ENCODE measurements at regions not wholly inside any gene's neighbourhood (a gene's known extent, or its start where the extent isn't known, plus 50 kb on each side); places are given as distances from the start of the nearest gene placed in this dataset.

DNA sequence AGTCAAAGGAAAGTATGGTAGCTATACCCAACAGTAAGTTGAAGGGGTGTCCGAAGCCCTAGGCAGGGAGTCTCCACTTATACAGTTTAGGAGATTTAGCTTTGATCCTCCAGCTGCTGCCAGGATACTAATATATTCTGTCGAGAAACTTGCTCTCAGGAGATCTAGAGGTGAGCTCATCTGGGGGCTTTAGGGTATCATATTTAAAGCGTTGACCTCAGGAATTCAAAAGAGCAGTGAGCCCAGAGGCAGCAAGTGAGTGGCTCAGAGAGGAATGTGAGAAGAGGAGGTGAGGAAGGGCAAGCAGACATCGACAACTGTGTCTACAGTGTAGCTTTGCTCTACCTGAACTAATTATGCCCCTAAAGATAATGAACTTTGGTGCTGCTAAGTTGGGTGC lies 245.1 kb upstream of the LRTM1 start:
- DNase-seq, result no peak

DNA sequence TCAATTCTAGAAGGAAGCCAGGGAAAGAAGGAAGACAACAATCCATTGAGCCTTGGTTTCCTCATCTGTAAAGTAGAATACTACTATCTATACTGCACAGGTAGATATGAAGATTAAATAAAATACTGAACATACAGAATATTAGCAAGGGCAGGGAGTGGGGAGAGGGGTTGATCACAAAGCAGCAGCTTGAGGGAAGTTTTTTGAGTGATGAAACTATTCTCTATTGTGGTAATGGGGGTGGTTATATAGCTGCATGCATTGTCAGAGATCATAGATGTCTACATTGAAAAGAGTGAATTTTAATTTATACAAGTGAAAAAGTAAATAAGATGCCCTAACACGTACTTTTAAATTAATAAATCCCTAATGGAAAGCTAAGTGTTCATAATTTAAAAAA lies 242.6 kb upstream of the LRTM1 start:
- no peak for DNase-seq

- DNase-seq, result no peak
Observed at GRCh38 chr3:55169608-55170072, 241.8 kb upstream of the LRTM1 start.

DNA sequence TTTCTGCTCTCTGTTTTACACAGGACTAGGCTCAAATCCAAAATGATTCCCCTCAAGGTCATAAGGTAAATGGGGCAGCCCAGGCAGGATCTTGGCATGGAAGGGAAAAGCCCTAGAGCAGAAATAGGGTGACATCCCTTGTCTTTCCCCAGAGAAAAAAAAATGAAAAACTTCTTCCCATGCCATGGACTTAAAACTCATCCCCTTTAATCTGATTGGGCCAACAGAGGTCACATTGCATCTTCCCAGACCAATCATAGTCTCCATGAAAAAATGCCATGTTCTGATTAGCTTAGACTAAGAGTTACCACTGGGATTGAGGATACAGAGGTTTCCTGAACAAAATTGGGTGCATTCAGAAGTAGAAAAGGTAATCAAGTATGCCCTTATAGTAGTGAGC lies 241.3 kb upstream of the LRTM1 start:
- no peak for DNase-seq

GRCh38 chr3:55167586-55168317 lies 239.9 kb upstream of the LRTM1 start:
- DNase-seq, result no peak

DNA sequence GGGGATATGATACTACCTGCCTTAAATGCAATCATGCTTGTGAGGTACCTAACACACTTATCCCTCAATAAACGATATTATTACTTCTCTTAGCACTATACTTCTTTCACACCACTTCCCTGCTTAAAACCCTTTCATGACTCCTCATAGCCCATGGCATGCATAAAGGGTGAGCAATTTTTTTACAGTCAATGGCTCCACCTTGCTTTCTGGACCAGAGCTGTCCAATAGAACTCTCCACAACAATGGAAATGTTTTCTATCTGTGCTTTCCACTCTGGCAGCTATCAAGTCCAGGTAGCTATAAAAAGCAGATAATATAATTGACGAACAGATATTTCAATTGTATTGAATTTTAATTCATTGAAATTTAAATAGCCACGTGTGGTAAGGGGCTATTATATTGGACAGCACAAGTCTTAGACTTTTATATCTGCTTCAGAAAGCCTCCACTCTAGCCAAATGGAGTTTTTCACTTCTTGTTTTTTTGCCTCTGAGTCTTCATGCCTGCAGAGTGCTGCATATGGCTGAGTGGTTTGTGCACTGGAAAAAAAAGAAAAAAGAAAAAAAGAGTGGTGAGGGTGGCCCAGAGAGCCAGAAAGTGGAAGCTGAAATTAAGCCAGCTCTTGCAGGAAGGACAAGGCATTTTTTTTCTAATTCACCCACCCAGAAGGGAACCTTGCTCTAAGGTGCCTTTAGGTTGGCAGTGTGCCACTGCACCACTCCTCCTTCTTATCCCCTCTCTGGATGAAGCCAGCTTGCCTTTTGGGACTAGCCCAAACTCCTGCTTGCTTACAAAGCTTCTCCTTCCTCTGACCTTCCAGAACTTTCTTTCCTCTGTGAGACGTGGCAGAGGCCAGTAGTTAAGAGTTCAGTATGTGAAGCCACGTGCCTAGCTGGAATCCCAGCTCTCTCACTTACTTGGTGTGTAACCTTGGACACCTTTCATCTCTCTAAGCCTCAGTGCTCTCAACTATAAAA lies 239.0 kb upstream of the LRTM1 start:
- no peak for DNase-seq

DNA sequence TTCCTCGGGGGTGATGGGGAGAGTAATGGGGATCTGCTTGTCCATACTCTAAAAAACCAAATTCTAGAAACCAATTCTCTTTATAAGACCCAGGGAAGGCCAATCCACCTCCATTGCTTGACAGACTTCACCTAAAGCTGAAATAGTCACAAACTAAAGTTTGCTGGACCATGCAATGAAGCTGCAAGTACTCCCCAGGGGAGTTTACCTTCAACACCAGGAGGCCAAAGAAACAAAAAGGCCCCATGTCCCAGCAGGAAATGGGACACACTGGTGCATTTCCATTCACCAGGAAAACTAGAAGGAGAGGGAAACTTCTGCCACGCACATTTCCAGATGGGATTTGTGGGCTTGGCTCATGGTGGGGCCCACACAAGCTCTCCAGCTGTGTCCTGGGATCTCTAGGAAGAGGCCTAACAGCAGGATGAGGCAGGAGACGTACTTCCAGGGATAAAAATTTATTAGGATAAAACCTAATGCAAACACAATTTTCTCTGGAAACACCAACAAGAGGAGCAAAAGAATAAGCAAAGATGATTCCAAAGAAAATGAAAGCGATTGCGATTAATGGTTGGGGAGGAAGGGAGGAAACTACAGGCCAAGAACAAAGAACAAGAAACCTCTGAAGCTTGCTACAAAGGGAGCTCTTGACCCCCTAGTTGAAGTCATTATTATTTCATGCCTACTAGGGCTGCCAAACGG lies 238.0 kb upstream of the LRTM1 start:
- no peak for DNase-seq

DNA sequence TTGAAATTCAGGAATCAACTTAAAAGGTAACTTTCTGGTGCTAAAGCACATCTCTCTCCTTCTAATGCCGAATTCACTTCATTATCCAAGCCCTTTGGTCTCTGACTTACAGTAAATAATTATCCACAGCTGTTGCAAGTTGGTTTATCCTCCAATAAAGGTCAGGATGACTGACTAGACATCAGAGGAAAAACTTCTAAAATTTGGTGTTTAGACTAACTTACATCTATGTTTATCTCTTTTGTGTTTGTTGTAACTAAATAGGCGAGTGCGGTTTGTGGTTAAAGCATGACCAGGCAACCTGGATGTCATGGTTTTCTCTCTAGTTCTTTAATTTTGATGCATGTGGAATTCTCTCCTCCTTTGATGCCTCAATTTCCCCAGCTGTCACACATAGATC lies 237.4 kb upstream of the LRTM1 start:
- DNase-seq, result no peak

- DNase-seq, result no peak
Observed at GRCh38 chr3:55164876-55165275, 237.0 kb upstream of the LRTM1 start.

GRCh38 chr3:55164191-55164590 lies 236.3 kb upstream of the LRTM1 start:
- no peak for DNase-seq

- no peak for DNase-seq
Observed at GRCh38 chr3:55163421-55163820, 235.6 kb upstream of the LRTM1 start.

GRCh38 chr3:55162031-55162795 lies 234.4 kb upstream of the LRTM1 start:
- DNase-seq, result no peak

GRCh38 chr3:55161231-55161630 lies 233.4 kb upstream of the LRTM1 start:
- DNase-seq, result no peak

GRCh38 chr3:55160241-55160983 lies 232.6 kb upstream of the LRTM1 start:
- DNase-seq, result no peak

DNA sequence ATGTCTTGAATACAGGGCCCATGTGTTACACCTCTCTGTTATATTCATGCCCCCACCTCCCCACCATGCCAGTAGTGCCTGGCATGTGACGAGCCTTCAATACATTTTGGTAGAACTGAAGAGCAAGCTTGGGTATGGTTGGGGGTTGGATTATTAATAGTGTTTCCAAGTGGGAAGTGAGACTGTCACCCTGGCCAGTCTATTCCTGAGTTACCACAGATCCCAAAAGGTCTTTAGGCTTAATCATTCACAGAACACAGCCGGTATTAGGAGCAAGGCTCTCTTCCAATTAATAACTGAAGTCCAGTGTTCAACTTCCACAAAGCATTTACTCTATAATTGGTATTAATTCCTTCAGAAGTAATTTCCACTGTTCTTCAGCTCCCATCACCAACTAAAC lies 231.9 kb upstream of the LRTM1 start:
- no peak for DNase-seq

- DNase-seq, result no peak
Observed at GRCh38 chr3:55159016-55159415, 231.2 kb upstream of the LRTM1 start.

DNA sequence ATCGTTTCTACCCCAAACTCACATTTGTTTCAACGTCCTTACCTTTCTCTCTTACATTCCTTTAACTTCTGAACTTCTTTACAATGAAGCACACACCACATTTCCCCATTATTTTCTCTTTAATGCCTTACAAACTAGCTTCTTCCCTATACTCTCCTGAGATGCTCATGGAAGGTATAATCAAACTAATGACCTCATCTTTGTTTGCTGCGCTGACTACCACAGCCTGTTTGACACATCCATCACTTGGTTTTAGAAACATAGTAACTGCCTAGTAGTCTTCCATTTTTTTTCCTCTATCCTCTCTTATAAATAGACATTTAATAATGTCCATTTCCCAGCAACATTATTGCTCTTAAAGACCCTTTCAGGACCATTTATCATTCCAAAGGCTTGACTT lies 230.5 kb upstream of the LRTM1 start:
- no peak for DNase-seq

DNA sequence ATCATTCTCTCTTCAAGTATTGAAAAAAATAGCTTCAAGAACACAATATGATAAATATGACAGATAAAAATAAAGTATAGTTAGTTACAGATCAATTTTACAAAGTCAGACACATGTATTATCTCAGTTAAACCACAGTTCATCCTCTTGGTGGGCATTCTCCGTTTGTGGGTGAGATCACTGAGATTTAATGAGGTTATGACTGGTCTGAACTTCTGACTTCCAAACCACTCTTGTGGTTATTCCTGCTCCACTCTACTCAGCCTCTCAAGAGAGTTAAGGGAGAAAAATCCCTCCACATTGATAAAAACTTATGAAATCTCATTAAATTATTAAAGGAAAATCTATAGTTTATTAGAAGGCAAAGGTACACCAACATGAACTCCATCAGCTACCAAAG lies 229.9 kb upstream of the LRTM1 start:
- DNase-seq, result no peak

DNA sequence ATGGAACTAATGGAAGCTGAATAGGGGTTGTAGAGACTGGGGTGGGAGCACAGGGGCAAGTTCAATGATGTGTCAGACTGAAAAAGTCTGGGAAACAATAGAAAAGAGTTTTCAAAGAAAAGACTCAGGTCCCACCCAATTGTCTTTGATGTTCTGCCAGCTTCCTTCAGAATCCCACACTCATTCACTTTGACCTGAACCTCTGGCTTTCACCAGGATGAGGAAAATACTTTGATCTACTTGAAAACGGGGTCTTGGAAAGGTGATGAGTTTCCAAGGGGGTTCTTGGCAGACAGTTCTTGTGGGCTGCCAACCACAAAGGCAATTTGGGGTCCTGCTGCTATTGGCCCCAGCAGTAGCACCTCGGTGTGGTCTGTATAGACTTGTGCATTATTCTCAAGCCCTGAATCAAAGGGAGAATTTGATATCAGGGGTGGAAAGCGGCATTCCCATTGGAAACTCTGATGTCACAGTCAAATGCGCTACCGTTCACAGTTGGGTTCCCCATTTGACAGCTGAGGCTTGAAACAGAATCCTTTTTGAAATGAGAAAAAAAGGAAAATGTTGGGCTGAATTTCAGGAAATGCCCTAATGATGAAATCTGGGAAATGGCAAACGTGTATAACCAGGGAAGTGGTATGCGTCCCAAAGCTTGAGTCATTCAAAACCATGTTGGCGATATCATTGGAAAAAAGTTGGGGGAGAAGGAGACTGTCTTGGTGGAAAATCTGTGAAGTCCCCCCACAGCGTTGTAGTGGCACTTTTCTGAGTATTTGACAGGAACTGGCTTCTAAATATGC lies 229.2 kb upstream of the LRTM1 start:
- no peak for DNase-seq

- no peak for DNase-seq
Observed at GRCh38 chr3:55147856-55148720, 220.2 kb upstream of the LRTM1 start.
